ENCODE measurements at regions not wholly inside any gene's neighbourhood (a gene's known extent, or its start where the extent isn't known, plus 50 kb on each side); places are given as distances from the start of the nearest gene placed in this dataset.

DNA sequence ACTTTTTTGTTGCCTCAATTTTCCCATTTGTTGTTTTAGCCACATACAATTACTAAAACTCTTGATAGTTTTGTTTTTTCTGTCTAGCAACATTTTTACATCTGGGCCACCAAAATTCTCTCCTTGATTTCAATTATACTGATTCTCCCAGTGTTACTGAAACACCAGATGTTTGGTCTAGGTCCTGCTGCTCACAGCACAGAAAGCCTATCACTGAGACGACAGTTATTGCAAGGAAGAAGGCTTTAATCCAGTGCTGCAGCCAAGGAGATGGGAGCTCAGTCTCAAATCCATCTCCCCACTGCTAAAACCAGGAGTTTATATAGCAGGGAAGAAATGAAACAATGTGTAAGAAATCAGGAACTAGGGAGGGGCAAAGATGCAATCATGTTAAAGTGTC, 837.7 kb upstream of the CNTN5 start:
- ATAC-seq (no peak), DNase-seq (ENCODE audit: low read depth, low spot score) (no peak), FAIRE-seq (no peak)
- Histone ChIP-seq H3K27ac (ENCODE audit: control insufficient read depth, insufficient read depth) (no peak overlapping the region), H3K4me2 (ENCODE audit: control insufficient read depth, insufficient read depth) (no peak overlapping the region), H3K9me3 (replicated peaks; ENCODE audit: control insufficient read depth, insufficient read depth, low read length) (no peaks in the 10 kb centered on the region; the same call in 2 of the 3 replicates), H3K9ac (ENCODE audit: control insufficient read depth, insufficient read depth, low read length) (no peak overlapping the region), H3K4me1 (ENCODE audit: control insufficient read depth, insufficient read depth, low read length) (no peaks in the 10 kb centered on the region), H2AFZ (ENCODE audit: control insufficient read depth, low read depth, low read length) (no peak overlapping the region), H3K27me3 (replicated peaks in 1 of 2; ENCODE audit: control insufficient read depth in 2 of 2, insufficient read depth in 2 of 2, low read length in 1 of 2) (no peaks in the 10 kb centered on the region), H3K36me3 (ENCODE audit: control insufficient read depth in 2 of 2, insufficient read depth in 2 of 2, low read length in 1 of 2) (no peaks in the 10 kb centered on the region), H3K4me3 (no peak overlapping the region), H4K20me1 (ENCODE audit: control insufficient read depth, insufficient read depth) (no peaks in the 10 kb centered on the region), H3K79me2 (ENCODE audit: control insufficient read depth, insufficient read depth, low read length) (no peaks in the 10 kb centered on the region)
- ChIA-PET CTCF (no interaction called here), SMC1A (ENCODE audit: uncharacterized antibody, unreplicated experiment) (no interaction called here), POLR2A (no interaction called here), RAD21 (ENCODE audit: unreplicated experiment) (no interaction called here)
- in situ Hi-C loops (cut with MboI): no loop called here
- 0% methylated on average over 1 of the region's 1 CpG for WGBS (ENCODE audit: insufficient coverage, insufficient replicate concordance, low lambda C conversion rate, missing lambda C conversion rate)
- TF ChIP-seq, protein P1, sequence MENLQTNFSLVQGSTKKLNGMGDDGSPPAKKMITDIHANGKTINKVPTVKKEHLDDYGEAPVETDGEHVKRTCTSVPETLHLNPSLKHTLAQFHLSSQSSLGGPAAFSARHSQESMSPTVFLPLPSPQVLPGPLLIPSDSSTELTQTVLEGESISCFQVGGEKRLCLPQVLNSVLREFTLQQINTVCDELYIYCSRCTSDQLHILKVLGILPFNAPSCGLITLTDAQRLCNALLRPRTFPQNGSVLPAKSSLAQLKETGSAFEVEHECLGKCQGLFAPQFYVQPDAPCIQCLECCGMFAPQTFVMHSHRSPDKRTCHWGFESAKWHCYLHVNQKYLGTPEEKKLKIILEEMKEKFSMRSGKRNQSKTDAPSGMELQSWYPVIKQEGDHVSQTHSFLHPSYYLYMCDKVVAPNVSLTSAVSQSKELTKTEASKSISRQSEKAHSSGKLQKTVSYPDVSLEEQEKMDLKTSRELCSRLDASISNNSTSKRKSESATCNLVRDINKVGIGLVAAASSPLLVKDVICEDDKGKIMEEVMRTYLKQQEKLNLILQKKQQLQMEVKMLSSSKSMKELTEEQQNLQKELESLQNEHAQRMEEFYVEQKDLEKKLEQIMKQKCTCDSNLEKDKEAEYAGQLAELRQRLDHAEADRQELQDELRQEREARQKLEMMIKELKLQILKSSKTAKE (IDR thresholded peaks at IDR 0.05; ENCODE audit: low read depth, poor library complexity, severe bottlenecking): no peak
- TF ChIP-seq CEBPB (IDR thresholded peaks at IDR 0.05; ENCODE audit: borderline replicate concordance in 1 of 2, low read depth in 2 of 2, low read length in 2 of 2) (no peak), TARDBP (IDR thresholded peaks at IDR 0.05; ENCODE audit: borderline replicate concordance) (no peak), ZNF384 (IDR thresholded peaks at IDR 0.05; ENCODE audit: borderline replicate concordance, low read depth, low read length) (no peak), ZNF207 (IDR thresholded peaks at IDR 0.05; ENCODE audit: borderline replicate concordance) (no peak), HDAC6 (IDR thresholded peaks at IDR 0.05; ENCODE audit: unreplicated experiment) (no peak), NFYA (IDR thresholded peaks at IDR 0.05; ENCODE audit: borderline replicate concordance, low read depth, low read length) (no peak)
- intact Hi-C loops (cut with micrococcal nuclease; ENCODE audit: unreplicated experiment): no loop called here
- no TSS peak for BruUV-seq (replicated peaks)

Data from GM12878 (cell line).